ENCODE measurements at regions not wholly inside any gene's neighbourhood (a gene's known extent, or its start where the extent isn't known, plus 50 kb on each side); places are given as distances from the start of the nearest gene placed in this dataset.

- H3K4me2 ChIP-seq (ENCODE audit: low read length): no peak overlapping the region
These were observed 1398.9 kb downstream of the BRD1 start for GRCh38 chr22:48428631-48429371.

DNA sequence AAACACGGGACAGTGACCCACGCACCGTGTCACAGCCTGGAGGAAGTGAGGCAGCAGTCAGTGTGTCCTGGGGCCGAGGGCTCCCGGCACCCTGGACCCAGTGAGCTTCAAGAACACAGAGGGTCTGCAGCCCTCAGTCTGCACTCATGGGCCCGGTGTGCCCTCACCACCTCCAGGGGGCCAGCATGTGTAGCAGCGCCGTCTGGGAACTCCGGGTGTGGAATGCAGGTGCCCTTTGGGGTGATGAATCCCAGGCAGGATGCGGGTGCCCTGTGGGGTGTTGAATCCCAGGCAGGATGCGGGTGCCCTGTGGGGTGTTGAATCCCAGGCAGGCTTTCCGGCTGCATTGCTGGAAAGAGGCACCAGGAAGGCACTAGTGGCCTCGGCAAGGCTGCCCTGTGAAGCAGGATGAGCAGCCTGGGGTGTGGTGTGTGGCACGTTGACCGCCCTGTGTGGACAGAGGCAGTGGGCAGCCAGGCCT is 1399.9 kb downstream of the BRD1 start:
- Histone ChIP-seq H3K4me2 (ENCODE audit: low read length) (no peak overlapping the region), H3K79me2 (ENCODE audit: control insufficient read depth, low read length) (no peaks in the 10 kb centered on the region), H3K36me3 (ENCODE audit: control insufficient read depth, low read length) (no peaks in the 10 kb centered on the region), H3K27ac (ENCODE audit: low read depth, low read length) (no peak overlapping the region), H3K9me3 (ENCODE audit: control insufficient read depth, insufficient read depth, low read length) (no peaks in the 10 kb centered on the region), H4K20me1 (ENCODE audit: control insufficient read depth, insufficient read depth, low read depth, low read length) (no peaks in the 10 kb centered on the region), H3K27me3 (ENCODE audit: control insufficient read depth, low read length) (no peaks in the 10 kb centered on the region), H3K4me1 (ENCODE audit: control insufficient read depth, low read length) (no peaks in the 10 kb centered on the region), H3K9me2 (replicated peaks; ENCODE audit: control insufficient read depth, low read length) (no peaks in the 10 kb centered on the region), H3K4me3 (ENCODE audit: low read length) (no peak overlapping the region), H3F3A (ENCODE audit: control insufficient read depth, insufficient read depth) (no peaks in the 10 kb centered on the region)
- no peak for TF ChIP-seq EZH2phosphoT487 (IDR thresholded peaks at IDR 0.05; ENCODE audit: borderline replicate concordance, low read length)
- TF ChIP-seq, protein P1, sequence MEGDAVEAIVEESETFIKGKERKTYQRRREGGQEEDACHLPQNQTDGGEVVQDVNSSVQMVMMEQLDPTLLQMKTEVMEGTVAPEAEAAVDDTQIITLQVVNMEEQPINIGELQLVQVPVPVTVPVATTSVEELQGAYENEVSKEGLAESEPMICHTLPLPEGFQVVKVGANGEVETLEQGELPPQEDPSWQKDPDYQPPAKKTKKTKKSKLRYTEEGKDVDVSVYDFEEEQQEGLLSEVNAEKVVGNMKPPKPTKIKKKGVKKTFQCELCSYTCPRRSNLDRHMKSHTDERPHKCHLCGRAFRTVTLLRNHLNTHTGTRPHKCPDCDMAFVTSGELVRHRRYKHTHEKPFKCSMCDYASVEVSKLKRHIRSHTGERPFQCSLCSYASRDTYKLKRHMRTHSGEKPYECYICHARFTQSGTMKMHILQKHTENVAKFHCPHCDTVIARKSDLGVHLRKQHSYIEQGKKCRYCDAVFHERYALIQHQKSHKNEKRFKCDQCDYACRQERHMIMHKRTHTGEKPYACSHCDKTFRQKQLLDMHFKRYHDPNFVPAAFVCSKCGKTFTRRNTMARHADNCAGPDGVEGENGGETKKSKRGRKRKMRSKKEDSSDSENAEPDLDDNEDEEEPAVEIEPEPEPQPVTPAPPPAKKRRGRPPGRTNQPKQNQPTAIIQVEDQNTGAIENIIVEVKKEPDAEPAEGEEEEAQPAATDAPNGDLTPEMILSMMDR (IDR thresholded peaks at IDR 0.05; ENCODE audit: low read depth, low read length, poor library complexity, severe bottlenecking): no peak

More at GRCh38 chr22:48428631-48429371, 1398.9 kb downstream of the BRD1 start:
- TF ChIP-seq EZH2phosphoT487 (IDR thresholded peaks at IDR 0.05; ENCODE audit: borderline replicate concordance, low read length): no peak
- TF ChIP-seq, protein P1 (IDR thresholded peaks at IDR 0.05; ENCODE audit: low read depth, low read length, poor library complexity, severe bottlenecking): no peak
- no peaks in the 10 kb centered on the region for H3F3A ChIP-seq (ENCODE audit: control insufficient read depth, insufficient read depth)
- no peaks in the 10 kb centered on the region for H3K79me2 ChIP-seq (ENCODE audit: control insufficient read depth, low read length)
- H4K20me1 ChIP-seq (ENCODE audit: control insufficient read depth, insufficient read depth, low read depth, low read length): no peaks in the 10 kb centered on the region
- no peaks in the 10 kb centered on the region for H3K27me3 ChIP-seq (ENCODE audit: control insufficient read depth, low read length)
- no peaks in the 10 kb centered on the region for H3K9me3 ChIP-seq (ENCODE audit: control insufficient read depth, insufficient read depth, low read length)
- no peak overlapping the region for H3K27ac ChIP-seq (ENCODE audit: low read depth, low read length)
- H3K4me3 ChIP-seq (ENCODE audit: low read length): no peak overlapping the region
- no peaks in the 10 kb centered on the region for H3K9me2 ChIP-seq (replicated peaks; ENCODE audit: control insufficient read depth, low read length)
- no peaks in the 10 kb centered on the region for H3K36me3 ChIP-seq (ENCODE audit: control insufficient read depth, low read length)
- H3K4me1 ChIP-seq (ENCODE audit: control insufficient read depth, low read length): no peaks in the 10 kb centered on the region

GRCh38 chr22:48426466-48427380 is 1401.0 kb downstream of the BRD1 start:
- no peaks in the 10 kb centered on the region for H3K27me3 ChIP-seq (ENCODE audit: control insufficient read depth, low read length)
- H3K4me1 ChIP-seq (ENCODE audit: control insufficient read depth, low read length): no peaks in the 10 kb centered on the region
- H3F3A ChIP-seq (ENCODE audit: control insufficient read depth, insufficient read depth): no peaks in the 10 kb centered on the region
- H3K4me3 ChIP-seq (ENCODE audit: low read length): no peak overlapping the region
- H4K20me1 ChIP-seq (ENCODE audit: control insufficient read depth, insufficient read depth, low read depth, low read length): no peaks in the 10 kb centered on the region
- H3K4me2 ChIP-seq (ENCODE audit: low read length): no peak overlapping the region
- TF ChIP-seq, protein P1 (IDR thresholded peaks at IDR 0.05; ENCODE audit: low read depth, low read length, poor library complexity, severe bottlenecking): no peak
- TF ChIP-seq EZH2phosphoT487 (IDR thresholded peaks at IDR 0.05; ENCODE audit: borderline replicate concordance, low read length): no peak
- H3K9me3 ChIP-seq (ENCODE audit: control insufficient read depth, insufficient read depth, low read length): no peaks in the 10 kb centered on the region
- no peaks in the 10 kb centered on the region for H3K36me3 ChIP-seq (ENCODE audit: control insufficient read depth, low read length)
- H3K9me2 ChIP-seq (replicated peaks; ENCODE audit: control insufficient read depth, low read length): no peaks in the 10 kb centered on the region
- no peak overlapping the region for H3K27ac ChIP-seq (ENCODE audit: low read depth, low read length)
- no peaks in the 10 kb centered on the region for H3K79me2 ChIP-seq (ENCODE audit: control insufficient read depth, low read length)
